ENCODE measurements at regions not wholly inside any gene's neighbourhood (a gene's known extent, or its start where the extent isn't known, plus 50 kb on each side); places are given as distances from the start of the nearest gene placed in this dataset.

DNA sequence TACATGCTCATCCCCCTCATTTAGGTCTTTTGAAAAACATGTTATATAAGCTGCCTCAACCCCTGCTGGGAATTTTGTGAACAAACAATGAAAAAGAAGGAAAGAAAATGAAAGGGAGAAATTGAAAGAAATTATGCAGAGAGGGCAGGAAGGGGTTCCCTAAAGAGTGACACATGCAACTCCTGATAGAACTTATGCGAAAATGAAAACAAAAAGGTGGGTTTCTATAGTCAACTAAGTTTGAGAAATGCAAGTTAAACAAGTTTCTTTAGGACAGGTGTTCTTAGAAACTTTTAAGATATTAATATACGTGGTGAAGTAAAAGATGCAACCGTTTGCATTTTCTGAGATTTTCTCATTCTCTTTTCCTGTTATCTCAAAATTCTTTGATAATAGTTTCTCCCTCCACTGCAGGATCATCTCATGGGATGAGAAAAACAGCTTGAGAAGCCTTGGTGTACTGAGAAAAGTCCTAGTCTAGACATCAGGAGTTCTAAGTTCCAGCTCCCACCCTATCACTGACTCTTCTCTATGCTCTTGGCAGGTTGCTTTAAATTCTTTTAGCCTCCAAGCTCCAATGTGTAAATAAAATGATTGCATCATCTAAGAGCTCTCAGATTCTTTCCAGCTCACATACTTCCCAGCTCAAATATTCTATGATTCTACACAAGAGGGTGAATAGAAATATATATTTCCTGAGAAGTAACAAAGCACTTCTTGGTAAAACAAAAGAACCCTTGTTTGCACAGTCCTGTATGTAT, 109.2 kb downstream of the FAM76B start:
- ATAC-seq = no peak
- H3K9me2 ChIP-seq (replicated peaks; ENCODE audit: low read length) = no peaks in the 10 kb centered on the region
- no peaks in the 10 kb centered on the region for H3K36me3 ChIP-seq (ENCODE audit: low read depth, low read length)
- no TSS peak for BruUV-seq (replicated peaks)
- ChIA-PET POLR2A (ENCODE audit: unreplicated experiment) (no interaction called here), CTCF (no interaction called here)
- no peaks in the 10 kb centered on the region for H4K20me1 ChIP-seq (ENCODE audit: low read length)
- H3K27me3 ChIP-seq (ENCODE audit: low read length) = peaks cover 21% of the 10 kb centered on the region
- no peak overlapping the region for H2AFZ ChIP-seq (ENCODE audit: low read length)
- intact Hi-C loops (cut with micrococcal nuclease) = no loop called here
- H3K9me3 ChIP-seq (ENCODE audit: low read length) = no peaks in the 10 kb centered on the region
- H3K4me3 ChIP-seq (ENCODE audit: low read length) = no peak overlapping the region
- TF ChIP-seq, protein P1, sequence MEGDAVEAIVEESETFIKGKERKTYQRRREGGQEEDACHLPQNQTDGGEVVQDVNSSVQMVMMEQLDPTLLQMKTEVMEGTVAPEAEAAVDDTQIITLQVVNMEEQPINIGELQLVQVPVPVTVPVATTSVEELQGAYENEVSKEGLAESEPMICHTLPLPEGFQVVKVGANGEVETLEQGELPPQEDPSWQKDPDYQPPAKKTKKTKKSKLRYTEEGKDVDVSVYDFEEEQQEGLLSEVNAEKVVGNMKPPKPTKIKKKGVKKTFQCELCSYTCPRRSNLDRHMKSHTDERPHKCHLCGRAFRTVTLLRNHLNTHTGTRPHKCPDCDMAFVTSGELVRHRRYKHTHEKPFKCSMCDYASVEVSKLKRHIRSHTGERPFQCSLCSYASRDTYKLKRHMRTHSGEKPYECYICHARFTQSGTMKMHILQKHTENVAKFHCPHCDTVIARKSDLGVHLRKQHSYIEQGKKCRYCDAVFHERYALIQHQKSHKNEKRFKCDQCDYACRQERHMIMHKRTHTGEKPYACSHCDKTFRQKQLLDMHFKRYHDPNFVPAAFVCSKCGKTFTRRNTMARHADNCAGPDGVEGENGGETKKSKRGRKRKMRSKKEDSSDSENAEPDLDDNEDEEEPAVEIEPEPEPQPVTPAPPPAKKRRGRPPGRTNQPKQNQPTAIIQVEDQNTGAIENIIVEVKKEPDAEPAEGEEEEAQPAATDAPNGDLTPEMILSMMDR (conservative IDR thresholded peaks at IDR 0.05; ENCODE audit: low read depth, low read length) = no peak
- TF ChIP-seq EZH2 (IDR thresholded peaks at IDR 0.05; ENCODE audit: low read length, unreplicated experiment) = no peak
- TF ChIP-seq EZH2phosphoT487 (IDR thresholded peaks at IDR 0.05; ENCODE audit: borderline replicate concordance, low read length) = no peak
- H3K4me1 ChIP-seq (ENCODE audit: insufficient read depth, low read length) = no peaks in the 10 kb centered on the region
- no peak overlapping the region for H3K27ac ChIP-seq (ENCODE audit: low read length)
- DNase-seq = peak; percentile 19
- no peaks in the 10 kb centered on the region for H3K79me2 ChIP-seq (ENCODE audit: low read length)
- no peak overlapping the region for H3K9ac ChIP-seq (ENCODE audit: low read length)
- H3K4me2 ChIP-seq (ENCODE audit: low read length) = no peak overlapping the region
- H3F3A ChIP-seq (ENCODE audit: low read length, unreplicated experiment) = no peaks in the 10 kb centered on the region

DNA sequence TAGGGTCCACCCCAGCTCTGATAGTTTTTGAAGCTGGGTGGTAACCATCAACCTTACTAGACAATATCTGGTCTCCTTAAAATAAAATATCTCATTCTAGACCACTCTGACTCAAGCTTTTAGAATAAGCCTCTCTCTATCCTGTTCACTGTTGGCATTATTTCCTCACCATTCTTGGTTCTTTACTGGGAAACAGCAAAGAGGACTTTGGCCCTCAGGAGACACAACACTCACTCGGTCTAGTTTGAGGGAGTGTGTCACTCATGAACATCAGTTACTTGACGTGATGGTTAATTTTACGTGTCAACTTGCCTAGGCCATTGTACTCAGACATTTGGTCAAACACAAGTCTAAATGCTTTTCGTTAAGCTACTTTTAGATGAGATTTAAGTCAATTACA, 110.6 kb downstream of the FAM76B start:
- no peak overlapping the region for H3K4me2 ChIP-seq (ENCODE audit: low read length)
- no peaks in the 10 kb centered on the region for H3K4me1 ChIP-seq (ENCODE audit: insufficient read depth, low read length)
- no peak for ATAC-seq
- POLR2A ChIA-PET (ENCODE audit: unreplicated experiment) = no interaction called here
- DNase-seq = no peak
- no peak for TF ChIP-seq EZH2 (IDR thresholded peaks at IDR 0.05; ENCODE audit: low read length, unreplicated experiment)
- no peak for TF ChIP-seq EZH2phosphoT487 (IDR thresholded peaks at IDR 0.05; ENCODE audit: borderline replicate concordance, low read length)
- TF ChIP-seq, protein P1 (conservative IDR thresholded peaks at IDR 0.05; ENCODE audit: low read depth, low read length) = no peak
- H3K27ac ChIP-seq (ENCODE audit: low read length) = no peak overlapping the region
- CTCF ChIA-PET = no interaction called here
- no peak overlapping the region for H3K9ac ChIP-seq (ENCODE audit: low read length)
- H3K4me3 ChIP-seq (ENCODE audit: low read length) = no peak overlapping the region
- no peaks in the 10 kb centered on the region for H4K20me1 ChIP-seq (ENCODE audit: low read length)
- H2AFZ ChIP-seq (ENCODE audit: low read length) = no peak overlapping the region
- no TSS peak for BruUV-seq (replicated peaks)
- no peaks in the 10 kb centered on the region for H3K36me3 ChIP-seq (ENCODE audit: low read depth, low read length)
- H3K79me2 ChIP-seq (ENCODE audit: low read length) = no peaks in the 10 kb centered on the region
- H3K9me3 ChIP-seq (ENCODE audit: low read length) = no peaks in the 10 kb centered on the region
- intact Hi-C loops (cut with micrococcal nuclease) = no loop called here
- no peaks in the 10 kb centered on the region for H3F3A ChIP-seq (ENCODE audit: low read length, unreplicated experiment)
- H3K9me2 ChIP-seq (replicated peaks; ENCODE audit: low read length) = no peaks in the 10 kb centered on the region
- peaks cover 20% of the 10 kb centered on the region for H3K27me3 ChIP-seq (ENCODE audit: low read length)

DNA sequence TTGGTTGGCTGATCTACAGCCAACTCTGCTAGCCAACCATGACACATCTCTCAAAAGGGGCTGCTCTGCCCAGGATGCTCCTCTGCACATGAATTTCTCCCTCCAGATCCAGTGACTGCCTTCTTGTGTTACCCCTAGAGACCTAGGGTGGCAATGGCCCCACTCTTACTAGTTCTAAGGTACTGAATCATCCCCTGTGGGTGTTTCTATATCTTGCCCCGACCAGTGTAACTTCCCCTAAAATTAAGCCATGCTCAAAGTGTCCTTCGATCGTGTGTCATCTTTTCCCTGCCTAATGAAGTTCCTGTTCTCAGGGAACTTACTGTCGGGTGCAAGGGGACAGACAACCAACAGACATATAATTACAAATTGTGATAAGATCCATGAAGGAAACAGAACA, 113.3 kb downstream of the FAM76B start:
- Histone ChIP-seq H3K9me2 (replicated peaks; ENCODE audit: low read length) (no peaks in the 10 kb centered on the region), H2AFZ (ENCODE audit: low read length) (no peak overlapping the region), H3K9ac (ENCODE audit: low read length) (no peak overlapping the region), H3K4me2 (ENCODE audit: low read length) (no peak overlapping the region), H4K20me1 (ENCODE audit: low read length) (no peaks in the 10 kb centered on the region), H3K36me3 (ENCODE audit: low read depth, low read length) (no peaks in the 10 kb centered on the region), H3K9me3 (ENCODE audit: low read length) (no peaks in the 10 kb centered on the region), H3K27ac (ENCODE audit: low read length) (no peak overlapping the region), H3K79me2 (ENCODE audit: low read length) (no peaks in the 10 kb centered on the region), H3F3A (ENCODE audit: low read length, unreplicated experiment) (no peaks in the 10 kb centered on the region), H3K4me1 (ENCODE audit: insufficient read depth, low read length) (no peaks in the 10 kb centered on the region), H3K27me3 (ENCODE audit: low read length) (peaks cover 28% of the 10 kb centered on the region), H3K4me3 (ENCODE audit: low read length) (no peak overlapping the region)
- DNase-seq (no peak), ATAC-seq (no peak)
- BruUV-seq (replicated peaks) = no TSS peak
- intact Hi-C loops (cut with micrococcal nuclease) = no loop called here
- TF ChIP-seq, protein P1 (conservative IDR thresholded peaks at IDR 0.05; ENCODE audit: low read depth, low read length) = no peak
- no peak for TF ChIP-seq EZH2phosphoT487 (IDR thresholded peaks at IDR 0.05; ENCODE audit: borderline replicate concordance, low read length)
- no peak for TF ChIP-seq EZH2 (IDR thresholded peaks at IDR 0.05; ENCODE audit: low read length, unreplicated experiment)
- ChIA-PET POLR2A (ENCODE audit: unreplicated experiment) (no interaction called here), CTCF (no interaction called here)
